ENCODE measurements at regions not wholly inside any gene's neighbourhood (a gene's known extent, or its start where the extent isn't known, plus 50 kb on each side); places are given as distances from the start of the nearest gene placed in this dataset.

DNA sequence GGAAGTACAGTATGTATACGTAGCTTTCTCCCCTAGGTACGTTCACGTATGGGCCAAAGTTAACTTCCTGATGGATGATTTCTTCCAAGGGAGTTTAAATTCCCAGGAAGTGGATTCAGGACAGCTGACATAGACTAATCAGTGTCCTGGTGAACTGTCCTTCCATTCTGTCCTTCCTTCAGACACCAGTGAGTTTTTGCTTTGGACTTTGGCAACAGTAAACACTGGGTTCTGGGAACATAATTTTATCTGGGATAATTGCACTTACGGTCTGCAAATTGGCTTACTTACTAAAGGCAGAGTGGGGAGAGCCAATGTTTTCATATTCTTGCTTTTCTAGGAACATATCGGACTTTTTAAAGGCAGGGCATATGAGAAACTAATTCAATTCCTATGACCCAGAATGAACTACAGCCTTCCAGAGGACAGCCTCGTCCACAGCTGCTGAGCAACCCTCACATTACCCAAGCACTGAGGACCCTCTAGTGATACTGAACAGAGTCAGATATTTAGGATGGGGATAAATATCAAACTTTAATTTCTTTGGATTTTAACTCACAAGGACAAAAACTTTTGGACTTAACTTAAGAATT lies 97.9 kb downstream of the RAB18 start:
- CTCF ChIA-PET, result no interaction called here
- POLR2A ChIA-PET, result no interaction called here
- Histone ChIP-seq H3K9me3 (replicated peaks; ENCODE audit: control insufficient read depth, insufficient read depth, low read length) (no peaks in the 10 kb centered on the region), H3K27ac (ENCODE audit: insufficient read depth, low read depth, low read length) (no peak overlapping the region), H3K36me3 (ENCODE audit: control insufficient read depth in 2 of 2, extremely low read depth in 1 of 2, insufficient read depth in 2 of 2, low read length in 2 of 2) (no peaks in the 10 kb centered on the region), H3K4me3 (replicated peaks in 1 of 3; ENCODE audit: insufficient read depth in 1 of 3, low read depth in 1 of 3, low read length in 3 of 3) (no peak overlapping the region), H3K79me2 (ENCODE audit: control insufficient read depth, insufficient read depth, low read length) (no peaks in the 10 kb centered on the region), H3K9ac (replicated peaks; ENCODE audit: extremely low read depth, insufficient read depth, low read length) (no peak overlapping the region), H3K27me3 (ENCODE audit: control insufficient read depth in 2 of 2, insufficient read depth in 2 of 2, low read length in 2 of 2) (no peaks in the 10 kb centered on the region), H3K9me1 (replicated peaks; ENCODE audit: control insufficient read depth, extremely low read depth, insufficient read depth, low read length) (no peaks in the 10 kb centered on the region), H3K4me2 (ENCODE audit: insufficient read depth, low read length) (no peak overlapping the region), H3K4me1 (ENCODE audit: control insufficient read depth, extremely low read depth, insufficient read depth, low read length) (no peaks in the 10 kb centered on the region), H4K20me1 (replicated peaks; ENCODE audit: control insufficient read depth, extremely low read depth, insufficient read depth, low read length) (no peaks in the 10 kb centered on the region), H2AFZ (ENCODE audit: low read depth, low read length) (no peak overlapping the region)
- BruUV-seq (replicated peaks), result no TSS peak
- dilution Hi-C loops (cut with MboI; ENCODE audit: extremely low pct_ligation_motif_present, low sequenced_read_pairs) (no loop called here), intact Hi-C loops (cut with micrococcal nuclease) (no loop called here)
- FAIRE-seq, result no peak
- no peak for DNase-seq (ENCODE audit: low read depth, low spot score)
- TF ChIP-seq GATA2 (IDR thresholded peaks at IDR 0.05; ENCODE audit: insufficient read depth, insufficient read length, low read depth, low read length) (no peak), JUN (IDR thresholded peaks at IDR 0.05; ENCODE audit: borderline replicate concordance, insufficient read depth, insufficient read length, low read depth) (no peak), CTCF (IDR thresholded peaks at IDR 0.05; ENCODE audit: extremely low read depth in 1 of 2, insufficient read depth in 1 of 2, low read depth in 1 of 2, low read length in 2 of 2) (no peak), POLR2AphosphoS5 (IDR thresholded peaks at IDR 0.05; ENCODE audit: insufficient read depth, low read depth, low read length) (no peak), POLR2A (IDR thresholded peaks at IDR 0.05; ENCODE audit: low read depth, low read length) (no peak), EZH2 (IDR thresholded peaks at IDR 0.05; ENCODE audit: borderline replicate concordance, low read depth, low read length, severe bottlenecking) (no peak), MYC (IDR thresholded peaks at IDR 0.05; ENCODE audit: low read depth, low read length) (no peak), FOS (IDR thresholded peaks at IDR 0.05; ENCODE audit: borderline replicate concordance, insufficient read depth, low read length) (no peak)
- TF ChIP-seq, protein P1, sequence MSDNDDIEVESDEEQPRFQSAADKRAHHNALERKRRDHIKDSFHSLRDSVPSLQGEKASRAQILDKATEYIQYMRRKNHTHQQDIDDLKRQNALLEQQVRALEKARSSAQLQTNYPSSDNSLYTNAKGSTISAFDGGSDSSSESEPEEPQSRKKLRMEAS (IDR thresholded peaks at IDR 0.05; ENCODE audit: insufficient read depth, insufficient read length), result no peak
